ENCODE measurements at regions not wholly inside any gene's neighbourhood (a gene's known extent, or its start where the extent isn't known, plus 50 kb on each side); places are given as distances from the start of the nearest gene placed in this dataset.
"Not testable (repeated sequence)": the region's sequence is repeated elsewhere in the genome, so short reads cannot be mapped to it uniquely, and the experiment has no call there.

DNA sequence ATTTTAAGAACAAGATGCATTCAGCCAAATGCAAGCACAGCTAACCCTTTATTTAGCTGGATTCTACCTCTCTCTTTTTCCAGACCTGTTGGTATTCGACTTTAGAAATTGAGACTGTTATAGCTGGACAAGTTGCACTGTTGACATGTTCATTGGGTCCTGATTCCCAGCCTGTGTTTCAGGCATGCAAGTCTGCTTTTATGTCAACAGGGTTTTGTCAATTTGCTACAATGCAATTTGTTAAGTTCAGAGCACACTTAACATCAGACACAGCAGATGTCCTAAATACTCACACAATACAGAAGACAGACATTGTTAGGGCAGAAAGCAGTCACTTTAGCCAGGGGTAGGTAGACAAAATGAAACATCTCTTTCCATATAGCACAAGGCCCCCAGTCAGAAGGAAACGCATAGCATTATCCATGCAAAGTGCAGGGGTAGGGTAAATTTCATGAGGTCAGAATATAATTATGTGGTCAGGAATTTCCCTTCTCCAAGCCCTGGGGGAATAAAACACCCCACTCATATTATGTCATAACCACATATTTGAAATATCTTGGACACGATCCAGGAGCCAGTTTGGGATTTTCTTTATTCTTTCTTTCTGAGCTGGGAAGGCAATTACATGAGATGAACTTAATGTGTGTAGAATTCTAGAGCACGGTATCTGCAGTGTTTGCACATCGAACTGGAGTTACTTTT, 504.1 kb downstream of the NTRK3 start:
- Histone ChIP-seq H3K36me3 (ENCODE audit: control insufficient read depth, insufficient read depth, low read length) (no peaks in the 10 kb centered on the region), H3K9me3 (ENCODE audit: control insufficient read depth, insufficient read depth, low read length) (no peaks in the 10 kb centered on the region), H3K27ac (ENCODE audit: low read length) (no peak overlapping the region), H3K27me3 (ENCODE audit: control insufficient read depth, insufficient read depth, low read length) (no peaks in the 10 kb centered on the region), H3K4me3 (ENCODE audit: low read length) (no peak overlapping the region), H3K4me1 (ENCODE audit: control insufficient read depth, insufficient read depth, low read length) (no peaks in the 10 kb centered on the region)
- no peak for DNase-seq (ENCODE audit: low read depth, low spot score)
- WGBS (ENCODE audit: insufficient coverage, insufficient read length): no CpG with 5 or more reads among the region's 5 CpGs

- Histone ChIP-seq H3K27me3 (ENCODE audit: control insufficient read depth, insufficient read depth, low read length) (no peaks in the 10 kb centered on the region), H3K4me1 (ENCODE audit: control insufficient read depth, insufficient read depth, low read length) (no peaks in the 10 kb centered on the region), H3K36me3 (ENCODE audit: control insufficient read depth, insufficient read depth, low read length) (no peaks in the 10 kb centered on the region), H3K4me3 (ENCODE audit: low read length) (no peak overlapping the region), H3K9me3 (ENCODE audit: control insufficient read depth, insufficient read depth, low read length) (no peaks in the 10 kb centered on the region), H3K27ac (ENCODE audit: low read length) (no peak overlapping the region)
- no peak for DNase-seq (ENCODE audit: low read depth, low spot score)
- no CpG with 5 or more reads among the region's 8 CpGs for WGBS (ENCODE audit: insufficient coverage, insufficient read length)
These were observed 508.1 kb downstream of the NTRK3 start for GRCh38 chr15:87748483-87748882.

- DNase-seq (ENCODE audit: low read depth, low spot score): no peak
- no peaks in the 10 kb centered on the region for H3K9me3 ChIP-seq (ENCODE audit: control insufficient read depth, insufficient read depth, low read length)
- H3K27ac ChIP-seq (ENCODE audit: low read length): no peak overlapping the region
- no peaks in the 10 kb centered on the region for H3K36me3 ChIP-seq (ENCODE audit: control insufficient read depth, insufficient read depth, low read length)
- H3K4me1 ChIP-seq (ENCODE audit: control insufficient read depth, insufficient read depth, low read length): no peaks in the 10 kb centered on the region
- H3K27me3 ChIP-seq (ENCODE audit: control insufficient read depth, insufficient read depth, low read length): no peaks in the 10 kb centered on the region
- H3K4me3 ChIP-seq (ENCODE audit: low read length): no peak overlapping the region
- no CpG with 5 or more reads among the region's 1 CpG for WGBS (ENCODE audit: insufficient coverage, insufficient read length)
These were observed 509.5 kb downstream of the NTRK3 start for GRCh38 chr15:87747087-87747486.

- DNase-seq (ENCODE audit: low read depth, low spot score): no peak
- H3K27me3 ChIP-seq (ENCODE audit: control insufficient read depth, insufficient read depth, low read length): no peaks in the 10 kb centered on the region
- H3K27ac ChIP-seq (ENCODE audit: low read length): no peak overlapping the region
- no peaks in the 10 kb centered on the region for H3K4me1 ChIP-seq (ENCODE audit: control insufficient read depth, insufficient read depth, low read length)
- H3K4me3 ChIP-seq (ENCODE audit: low read length): no peak overlapping the region
- no peaks in the 10 kb centered on the region for H3K36me3 ChIP-seq (ENCODE audit: control insufficient read depth, insufficient read depth, low read length)
- no peaks in the 10 kb centered on the region for H3K9me3 ChIP-seq (ENCODE audit: control insufficient read depth, insufficient read depth, low read length)
These were observed 510.2 kb downstream of the NTRK3 start for GRCh38 chr15:87746333-87746732.

GRCh38 chr15:87744815-87745214, 511.7 kb downstream of the NTRK3 start:
- no peak for DNase-seq (ENCODE audit: low read depth, low spot score)
- H3K4me1 ChIP-seq (ENCODE audit: control insufficient read depth, insufficient read depth, low read length): no peaks in the 10 kb centered on the region
- no peaks in the 10 kb centered on the region for H3K9me3 ChIP-seq (ENCODE audit: control insufficient read depth, insufficient read depth, low read length)
- no peaks in the 10 kb centered on the region for H3K27me3 ChIP-seq (ENCODE audit: control insufficient read depth, insufficient read depth, low read length)
- no peaks in the 10 kb centered on the region for H3K36me3 ChIP-seq (ENCODE audit: control insufficient read depth, insufficient read depth, low read length)
- H3K27ac ChIP-seq (ENCODE audit: low read length): no peak overlapping the region
- WGBS (ENCODE audit: insufficient coverage, insufficient read length): no CpG with 5 or more reads among the region's 2 CpGs
- no peak overlapping the region for H3K4me3 ChIP-seq (ENCODE audit: low read length)

DNA sequence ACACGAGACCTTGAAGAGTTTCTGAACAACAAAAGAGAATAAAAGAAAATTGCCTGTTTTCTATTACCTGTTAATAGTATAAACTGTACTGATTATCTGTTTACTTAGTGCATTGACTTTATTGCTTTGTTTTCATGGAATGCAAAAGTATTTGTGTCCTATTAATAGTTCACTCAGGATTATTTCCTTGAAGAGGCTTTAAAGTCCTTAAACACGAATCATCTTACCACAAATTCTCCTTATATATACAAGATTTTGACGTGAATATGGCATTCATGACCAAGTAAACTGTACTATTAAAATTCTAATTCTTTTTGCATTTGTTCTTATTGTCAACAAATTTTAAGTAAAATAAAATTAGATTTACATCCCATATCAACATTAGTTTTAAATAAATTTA, 513.0 kb downstream of the NTRK3 start:
- 100% methylated on average over 1 of the region's 3 CpGs for WGBS (ENCODE audit: insufficient coverage, insufficient read length)
- Histone ChIP-seq H3K27me3 (ENCODE audit: control insufficient read depth, insufficient read depth, low read length) (no peaks in the 10 kb centered on the region), H3K27ac (ENCODE audit: low read length) (no peak overlapping the region), H3K4me1 (ENCODE audit: control insufficient read depth, insufficient read depth, low read length) (no peaks in the 10 kb centered on the region), H3K36me3 (ENCODE audit: control insufficient read depth, insufficient read depth, low read length) (no peaks in the 10 kb centered on the region), H3K9me3 (ENCODE audit: control insufficient read depth, insufficient read depth, low read length) (no peaks in the 10 kb centered on the region), H3K4me3 (ENCODE audit: low read length) (no peak overlapping the region)
- no peak for DNase-seq (ENCODE audit: low read depth, low spot score)

DNA sequence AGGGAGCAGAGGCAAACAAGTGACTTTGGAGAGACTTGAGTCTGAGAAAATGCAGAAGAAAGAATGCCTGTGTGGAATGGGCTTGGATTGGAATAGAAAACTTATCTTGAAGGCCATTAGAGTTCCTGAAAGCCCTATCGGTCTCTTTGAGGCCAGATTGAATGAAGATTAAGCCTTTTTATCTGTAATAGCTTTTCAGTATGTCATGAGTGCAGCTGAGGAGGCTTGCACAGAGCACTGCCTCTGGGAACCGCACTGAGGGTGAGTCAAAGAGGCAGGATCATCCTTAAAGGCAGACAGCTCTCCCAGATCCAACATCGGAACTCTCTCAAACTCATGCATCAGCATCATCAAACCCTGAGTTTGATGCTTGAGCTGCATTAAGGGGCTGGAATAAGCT, 515.2 kb downstream of the NTRK3 start:
- no peaks in the 10 kb centered on the region for H3K9me3 ChIP-seq (ENCODE audit: control insufficient read depth, insufficient read depth, low read length)
- no peak overlapping the region for H3K27ac ChIP-seq (ENCODE audit: low read length)
- no CpG with 5 or more reads among the region's 3 CpGs for WGBS (ENCODE audit: insufficient coverage, insufficient read length)
- DNase-seq (ENCODE audit: low read depth, low spot score): no peak
- no peaks in the 10 kb centered on the region for H3K36me3 ChIP-seq (ENCODE audit: control insufficient read depth, insufficient read depth, low read length)
- no peaks in the 10 kb centered on the region for H3K4me1 ChIP-seq (ENCODE audit: control insufficient read depth, insufficient read depth, low read length)
- no peaks in the 10 kb centered on the region for H3K27me3 ChIP-seq (ENCODE audit: control insufficient read depth, insufficient read depth, low read length)
- no peak overlapping the region for H3K4me3 ChIP-seq (ENCODE audit: low read length)

GRCh38 chr15:87740655-87741344, 515.7 kb downstream of the NTRK3 start:
- Histone ChIP-seq H3K4me3 (ENCODE audit: low read length) (no peak overlapping the region), H3K36me3 (ENCODE audit: control insufficient read depth, insufficient read depth, low read length) (no peaks in the 10 kb centered on the region), H3K27ac (ENCODE audit: low read length) (no peak overlapping the region), H3K27me3 (ENCODE audit: control insufficient read depth, insufficient read depth, low read length) (no peaks in the 10 kb centered on the region), H3K9me3 (ENCODE audit: control insufficient read depth, insufficient read depth, low read length) (no peaks in the 10 kb centered on the region), H3K4me1 (ENCODE audit: control insufficient read depth, insufficient read depth, low read length) (no peaks in the 10 kb centered on the region)
- no peak for DNase-seq (ENCODE audit: low read depth, low spot score)
- no CpG with 5 or more reads among the region's 5 CpGs for WGBS (ENCODE audit: insufficient coverage, insufficient read length)

GRCh38 chr15:87739866-87740265, 516.7 kb downstream of the NTRK3 start:
- H3K4me1 ChIP-seq (ENCODE audit: control insufficient read depth, insufficient read depth, low read length): no peaks in the 10 kb centered on the region
- no peak overlapping the region for H3K27ac ChIP-seq (ENCODE audit: low read length)
- no CpG with 5 or more reads among the region's 2 CpGs for WGBS (ENCODE audit: insufficient coverage, insufficient read length)
- H3K27me3 ChIP-seq (ENCODE audit: control insufficient read depth, insufficient read depth, low read length): no peaks in the 10 kb centered on the region
- H3K4me3 ChIP-seq (ENCODE audit: low read length): no peak overlapping the region
- H3K9me3 ChIP-seq (ENCODE audit: control insufficient read depth, insufficient read depth, low read length): no peaks in the 10 kb centered on the region
- H3K36me3 ChIP-seq (ENCODE audit: control insufficient read depth, insufficient read depth, low read length): no peaks in the 10 kb centered on the region
- DNase-seq (ENCODE audit: low read depth, low spot score): no peak

GRCh38 chr15:87739081-87739480, 517.5 kb downstream of the NTRK3 start:
- no CpG with 5 or more reads among the region's 4 CpGs for WGBS (ENCODE audit: insufficient coverage, insufficient read length)
- Histone ChIP-seq H3K36me3 (ENCODE audit: control insufficient read depth, insufficient read depth, low read length) (no peaks in the 10 kb centered on the region), H3K27ac (ENCODE audit: low read length) (no peak overlapping the region), H3K4me3 (ENCODE audit: low read length) (no peak overlapping the region), H3K9me3 (ENCODE audit: control insufficient read depth, insufficient read depth, low read length) (no peaks in the 10 kb centered on the region), H3K27me3 (ENCODE audit: control insufficient read depth, insufficient read depth, low read length) (no peaks in the 10 kb centered on the region), H3K4me1 (ENCODE audit: control insufficient read depth, insufficient read depth, low read length) (no peaks in the 10 kb centered on the region)
- DNase-seq (ENCODE audit: low read depth, low spot score): no peak

DNA sequence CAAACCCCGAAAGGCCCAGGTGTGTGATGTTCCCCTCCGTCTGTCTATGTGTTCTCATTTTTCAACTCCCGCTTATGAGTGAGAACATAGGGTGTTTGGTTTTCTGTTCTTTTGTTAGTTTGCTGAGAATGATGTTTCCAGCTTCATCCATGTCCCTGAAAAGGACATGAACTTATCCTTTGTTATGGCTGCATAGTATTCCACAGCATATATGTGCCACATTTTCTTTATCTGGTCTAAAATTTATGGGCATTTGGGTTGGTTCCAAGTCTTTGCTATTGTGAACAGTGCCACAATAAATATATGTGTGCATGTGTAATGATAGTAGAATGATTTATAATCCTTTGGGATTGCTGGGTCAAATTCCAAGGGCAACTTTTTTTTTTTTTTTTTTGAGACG, 519.1 kb downstream of the NTRK3 start:
- H3K27ac ChIP-seq (ENCODE audit: low read length); H3K36me3 ChIP-seq (ENCODE audit: control insufficient read depth, insufficient read depth, low read length); H3K4me1 ChIP-seq (ENCODE audit: control insufficient read depth, insufficient read depth, low read length); H3K4me3 ChIP-seq (ENCODE audit: low read length); H3K27me3 ChIP-seq (ENCODE audit: control insufficient read depth, insufficient read depth, low read length); DNase-seq (ENCODE audit: low read depth, low spot score); H3K9me3 ChIP-seq (ENCODE audit: control insufficient read depth, insufficient read depth, low read length): not testable (repeated sequence)
- no CpG with 5 or more reads among the region's 4 CpGs for WGBS (ENCODE audit: insufficient coverage, insufficient read length)
